ENCODE measurements at regions not wholly inside any gene's neighbourhood (a gene's known extent, or its start where the extent isn't known, plus 50 kb on each side); places are given as distances from the start of the nearest gene placed in this dataset.

DNA sequence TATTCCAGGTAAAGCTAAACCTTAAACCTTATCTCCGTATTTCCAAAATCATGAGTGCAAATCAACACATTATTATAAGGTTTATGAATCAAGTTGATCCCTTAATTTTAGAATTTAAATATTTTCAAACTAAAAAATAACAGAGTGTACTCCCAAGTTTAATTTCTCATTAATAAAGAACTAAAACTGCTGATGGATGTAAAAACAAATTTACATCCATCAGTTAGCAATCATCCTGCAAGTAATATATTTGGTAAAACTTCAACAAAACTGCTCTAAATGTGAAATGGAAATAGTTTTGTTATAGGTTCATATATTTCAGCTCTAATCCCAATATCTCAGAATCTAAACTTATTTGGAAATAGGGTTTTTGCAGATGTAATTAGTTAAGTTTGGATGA lies 71.3 kb upstream of the ZNF804B start:
- ChIA-PET CTCF (interaction anchor here (1.2 kb wide), 1 partner anchor 24 kb away, joined by 3 read pairs; no protein-coding TSS in a partner anchor), POLR2A (no interaction called here)
- BruUV-seq (replicated peaks) = no TSS peak
- Histone ChIP-seq H3K4me3 (replicated peaks in 1 of 3; ENCODE audit: insufficient read depth in 1 of 3, low read depth in 1 of 3, low read length in 3 of 3) (no peak overlapping the region), H3K27ac (ENCODE audit: insufficient read depth, low read depth, low read length) (no peak overlapping the region), H3K79me2 (ENCODE audit: control insufficient read depth, insufficient read depth, low read length) (no peaks in the 10 kb centered on the region), H3K9me1 (replicated peaks; ENCODE audit: control insufficient read depth, extremely low read depth, insufficient read depth, low read length) (no peaks in the 10 kb centered on the region), H3K4me1 (ENCODE audit: control insufficient read depth, extremely low read depth, insufficient read depth, low read length) (peaks cover 8% of the 10 kb centered on the region), H2AFZ (ENCODE audit: low read depth, low read length) (no peak overlapping the region), H3K27me3 (ENCODE audit: control insufficient read depth in 2 of 2, insufficient read depth in 2 of 2, low read length in 2 of 2) (no peaks in the 10 kb centered on the region), H3K4me2 (ENCODE audit: insufficient read depth, low read length) (no peak overlapping the region), H4K20me1 (replicated peaks; ENCODE audit: control insufficient read depth, extremely low read depth, insufficient read depth, low read length) (no peaks in the 10 kb centered on the region), H3K9me3 (replicated peaks; ENCODE audit: control insufficient read depth, insufficient read depth, low read length) (no peaks in the 10 kb centered on the region), H3K36me3 (ENCODE audit: control insufficient read depth in 2 of 2, extremely low read depth in 1 of 2, insufficient read depth in 2 of 2, low read length in 2 of 2) (no peaks in the 10 kb centered on the region), H3K9ac (replicated peaks; ENCODE audit: extremely low read depth, insufficient read depth, low read length) (no peak overlapping the region)
- dilution Hi-C loops (cut with MboI; ENCODE audit: extremely low pct_ligation_motif_present, low sequenced_read_pairs) (no loop called here), intact Hi-C loops (cut with micrococcal nuclease) (loop anchor here (5.0 kb wide), 1 partner anchor 1669 kb away; no protein-coding TSS in a partner anchor)
- TF ChIP-seq POLR2AphosphoS5 (IDR thresholded peaks at IDR 0.05; ENCODE audit: insufficient read depth, low read depth, low read length) (no peak), MYC (IDR thresholded peaks at IDR 0.05; ENCODE audit: low read depth, low read length) (no peak), MAX (IDR thresholded peaks at IDR 0.05; ENCODE audit: insufficient read depth, insufficient read length) (no peak), GATA2 (IDR thresholded peaks at IDR 0.05; ENCODE audit: insufficient read depth, insufficient read length, low read depth, low read length) (no peak), JUN (IDR thresholded peaks at IDR 0.05; ENCODE audit: borderline replicate concordance, insufficient read depth, insufficient read length, low read depth) (no peak), EZH2 (IDR thresholded peaks at IDR 0.05; ENCODE audit: borderline replicate concordance, low read depth, low read length, severe bottlenecking) (no peak), FOS (IDR thresholded peaks at IDR 0.05; ENCODE audit: borderline replicate concordance, insufficient read depth, low read length) (no peak), POLR2A (IDR thresholded peaks at IDR 0.05; ENCODE audit: low read depth, low read length) (no peak)
- TF ChIP-seq, protein P1, sequence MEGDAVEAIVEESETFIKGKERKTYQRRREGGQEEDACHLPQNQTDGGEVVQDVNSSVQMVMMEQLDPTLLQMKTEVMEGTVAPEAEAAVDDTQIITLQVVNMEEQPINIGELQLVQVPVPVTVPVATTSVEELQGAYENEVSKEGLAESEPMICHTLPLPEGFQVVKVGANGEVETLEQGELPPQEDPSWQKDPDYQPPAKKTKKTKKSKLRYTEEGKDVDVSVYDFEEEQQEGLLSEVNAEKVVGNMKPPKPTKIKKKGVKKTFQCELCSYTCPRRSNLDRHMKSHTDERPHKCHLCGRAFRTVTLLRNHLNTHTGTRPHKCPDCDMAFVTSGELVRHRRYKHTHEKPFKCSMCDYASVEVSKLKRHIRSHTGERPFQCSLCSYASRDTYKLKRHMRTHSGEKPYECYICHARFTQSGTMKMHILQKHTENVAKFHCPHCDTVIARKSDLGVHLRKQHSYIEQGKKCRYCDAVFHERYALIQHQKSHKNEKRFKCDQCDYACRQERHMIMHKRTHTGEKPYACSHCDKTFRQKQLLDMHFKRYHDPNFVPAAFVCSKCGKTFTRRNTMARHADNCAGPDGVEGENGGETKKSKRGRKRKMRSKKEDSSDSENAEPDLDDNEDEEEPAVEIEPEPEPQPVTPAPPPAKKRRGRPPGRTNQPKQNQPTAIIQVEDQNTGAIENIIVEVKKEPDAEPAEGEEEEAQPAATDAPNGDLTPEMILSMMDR (IDR thresholded peaks at IDR 0.05; ENCODE audit: extremely low read depth in 1 of 2, insufficient read depth in 1 of 2, low read depth in 1 of 2, low read length in 2 of 2) = no peak
- DNase-seq (ENCODE audit: low read depth, low spot score) (no peak), FAIRE-seq (no peak)
